GM21515 (cell line): ENCODE measurements at regions not wholly inside any gene's neighbourhood (a gene's known extent, or its start where the extent isn't known, plus 50 kb on each side); places are given as distances from the start of the nearest gene placed in this dataset.
"Not testable (repeated sequence)": the region's sequence is repeated elsewhere in the genome, so short reads cannot be mapped to it uniquely, and the experiment has no call there.

Source experiments
- ATAC-seq: cut with Tn5 transposase; IDR thresholded peaks from one replicate; pipeline ENCODE4 v1.9.1; 2021; ENCODE audit not compliant: unreplicated experiment

GRCh38 chr6:1230689-1231605 is 81.0 kb upstream of the FOXQ1 start:
- ATAC-seq, result no peak

GRCh38 chr6:1230281-1230680 is 81.6 kb upstream of the FOXQ1 start:
- ATAC-seq, result no peak

GRCh38 chr6:1229808-1230207 is 82.1 kb upstream of the FOXQ1 start:
- no peak for ATAC-seq

DNA sequence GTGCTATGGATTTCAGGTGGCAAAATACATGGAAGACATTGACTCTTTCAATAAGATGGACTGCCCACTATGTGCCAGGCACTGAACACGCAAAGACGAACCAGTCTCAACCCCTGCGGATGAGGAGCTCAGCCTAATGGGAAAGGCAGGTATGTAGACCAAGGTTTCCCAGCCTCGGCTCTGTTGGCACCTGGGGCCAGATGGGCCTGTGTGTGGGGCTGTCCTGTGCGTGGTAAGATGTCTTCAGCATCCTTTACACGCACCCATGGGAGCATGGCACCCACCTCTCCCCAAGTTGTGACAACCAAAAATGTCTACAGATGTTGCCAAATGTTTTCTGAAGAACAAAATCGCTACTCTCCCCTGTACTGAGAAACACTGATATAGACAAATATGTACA is 82.6 kb upstream of the FOXQ1 start:
- no peak for ATAC-seq

DNA sequence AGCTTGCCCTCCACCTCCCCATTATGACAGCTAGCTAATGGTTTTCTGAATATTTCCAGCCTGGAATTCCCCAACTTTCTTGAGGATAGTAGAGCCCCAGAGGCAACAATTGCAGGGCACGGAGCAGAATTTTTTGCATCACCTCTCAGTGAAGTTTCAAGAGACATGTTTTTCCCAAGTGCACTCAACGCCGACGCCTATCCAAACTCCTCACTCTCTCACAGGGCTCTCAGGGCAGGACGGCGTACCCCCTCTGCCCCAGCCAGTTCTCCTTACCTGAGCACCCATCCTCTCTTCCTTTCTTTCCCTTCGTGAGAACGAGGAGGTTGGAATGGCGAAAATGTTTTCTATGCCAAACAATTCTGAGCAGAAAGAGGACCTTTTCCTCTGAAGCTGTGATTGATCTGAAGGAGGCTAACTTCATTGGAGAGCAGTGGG is 83.1 kb upstream of the FOXQ1 start:
- ATAC-seq, result no peak

DNA sequence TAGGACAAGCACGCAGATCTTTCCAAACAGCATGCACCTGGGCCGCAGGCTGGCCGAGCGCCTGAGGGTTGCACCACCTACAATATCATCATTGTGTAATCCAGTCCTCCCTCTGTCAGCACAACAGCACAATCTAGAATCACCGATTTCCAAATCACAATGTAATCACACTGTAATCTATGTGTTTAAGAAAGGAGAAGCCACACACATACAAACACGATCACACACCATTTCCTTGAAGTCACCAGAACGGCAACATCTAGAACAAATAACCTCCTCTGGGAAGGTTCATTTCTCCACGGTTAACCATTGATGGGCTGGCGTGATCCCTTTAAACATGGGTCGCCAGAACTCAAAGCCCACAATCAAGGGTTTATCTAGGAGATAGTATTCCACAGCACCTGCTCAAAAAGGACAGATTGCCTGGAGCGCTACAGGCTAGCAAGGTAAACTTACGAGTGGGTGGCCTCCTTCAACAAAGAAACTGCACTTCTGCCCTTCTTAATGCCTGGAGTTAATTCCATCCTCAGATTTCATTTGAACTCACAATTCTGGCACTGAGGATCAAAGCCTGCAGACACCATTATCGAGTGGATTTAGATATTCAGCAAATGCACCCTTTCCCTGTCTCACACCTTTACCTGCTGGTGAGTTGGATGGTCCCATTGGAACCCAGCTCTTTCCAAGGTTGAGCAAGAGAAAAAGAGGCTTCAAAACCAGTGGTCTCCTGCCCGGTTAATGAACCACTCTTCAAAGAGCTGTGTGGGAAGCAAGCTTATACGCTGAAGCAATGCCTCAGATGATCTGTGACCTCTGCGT is 83.8 kb upstream of the FOXQ1 start:
- ATAC-seq, result no peak

DNA sequence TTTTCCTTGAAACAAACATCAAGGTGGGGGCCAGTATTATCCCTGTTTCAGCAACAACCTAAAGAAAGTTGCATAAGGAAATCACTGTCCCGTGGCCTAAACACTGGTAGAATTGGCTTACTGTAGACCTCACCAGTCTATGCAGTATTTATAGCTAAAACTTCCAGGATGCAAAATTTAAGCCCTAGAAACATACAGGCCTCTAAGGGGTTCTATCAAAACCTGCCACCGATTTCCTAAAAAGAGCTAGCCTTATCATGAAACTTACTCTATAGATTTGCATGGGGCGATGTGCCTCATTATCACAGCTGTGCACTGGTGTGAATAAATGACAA is 84.3 kb upstream of the FOXQ1 start:
- no peak for ATAC-seq

DNA sequence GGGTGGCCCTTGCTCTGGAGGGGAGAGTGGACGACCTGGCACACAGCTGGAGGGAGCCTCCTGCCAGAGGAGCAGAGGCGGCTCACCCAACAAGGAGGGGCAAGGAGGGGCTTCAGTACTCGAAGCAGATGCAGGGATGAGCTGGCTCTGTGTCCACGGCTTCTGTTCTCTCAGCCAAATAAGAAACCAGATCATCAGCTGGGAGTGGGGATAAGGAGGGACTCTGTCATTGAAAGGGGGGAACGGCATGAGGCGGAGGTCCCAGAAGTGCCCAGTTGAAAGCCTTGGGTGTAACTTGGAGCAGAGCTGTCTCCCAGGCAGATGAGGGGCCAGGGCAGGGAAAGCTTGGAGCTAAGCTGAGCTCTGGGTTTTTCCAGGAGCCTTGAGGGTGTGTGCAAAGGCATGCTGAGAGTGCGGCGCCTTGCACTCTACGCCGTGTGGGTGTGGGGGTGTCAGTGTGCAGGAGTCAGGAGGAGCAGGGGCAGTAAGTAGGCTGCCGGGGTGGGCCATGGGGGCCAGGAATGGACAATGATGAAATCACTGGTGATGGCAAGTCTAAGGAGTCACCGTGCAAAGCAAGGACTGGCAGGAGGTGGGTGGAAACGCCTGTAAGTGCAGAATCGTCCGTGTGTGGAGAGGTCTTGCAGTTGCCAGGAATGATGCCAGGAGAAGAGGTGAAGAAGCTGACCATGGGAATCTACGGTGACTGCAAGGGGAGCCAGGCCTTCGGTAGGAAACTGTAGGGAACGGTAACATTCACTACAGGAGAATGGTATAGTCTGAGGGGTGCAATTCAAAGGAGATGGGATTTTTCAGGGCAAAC is 85.4 kb upstream of the FOXQ1 start:
- ATAC-seq, result no peak

DNA sequence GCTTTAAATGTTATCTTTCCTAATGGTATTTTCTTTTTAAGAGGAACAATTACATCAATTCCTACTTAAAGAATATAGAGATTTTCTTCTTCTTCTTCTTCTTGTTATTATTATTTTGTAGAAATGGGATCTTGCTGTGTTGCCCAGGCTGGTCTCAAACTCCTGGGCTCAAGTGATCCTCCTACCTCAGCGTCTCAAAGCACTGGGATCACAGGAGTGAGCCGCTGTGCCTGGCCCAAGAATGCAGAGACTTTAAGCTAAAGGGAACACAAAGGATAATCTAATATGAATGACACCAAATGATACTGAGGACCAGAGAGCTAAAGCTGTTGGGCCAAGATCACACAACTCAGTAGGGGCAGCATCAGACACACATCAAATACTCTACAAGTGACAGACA is 87.4 kb upstream of the FOXQ1 start:
- ATAC-seq, result no peak

DNA sequence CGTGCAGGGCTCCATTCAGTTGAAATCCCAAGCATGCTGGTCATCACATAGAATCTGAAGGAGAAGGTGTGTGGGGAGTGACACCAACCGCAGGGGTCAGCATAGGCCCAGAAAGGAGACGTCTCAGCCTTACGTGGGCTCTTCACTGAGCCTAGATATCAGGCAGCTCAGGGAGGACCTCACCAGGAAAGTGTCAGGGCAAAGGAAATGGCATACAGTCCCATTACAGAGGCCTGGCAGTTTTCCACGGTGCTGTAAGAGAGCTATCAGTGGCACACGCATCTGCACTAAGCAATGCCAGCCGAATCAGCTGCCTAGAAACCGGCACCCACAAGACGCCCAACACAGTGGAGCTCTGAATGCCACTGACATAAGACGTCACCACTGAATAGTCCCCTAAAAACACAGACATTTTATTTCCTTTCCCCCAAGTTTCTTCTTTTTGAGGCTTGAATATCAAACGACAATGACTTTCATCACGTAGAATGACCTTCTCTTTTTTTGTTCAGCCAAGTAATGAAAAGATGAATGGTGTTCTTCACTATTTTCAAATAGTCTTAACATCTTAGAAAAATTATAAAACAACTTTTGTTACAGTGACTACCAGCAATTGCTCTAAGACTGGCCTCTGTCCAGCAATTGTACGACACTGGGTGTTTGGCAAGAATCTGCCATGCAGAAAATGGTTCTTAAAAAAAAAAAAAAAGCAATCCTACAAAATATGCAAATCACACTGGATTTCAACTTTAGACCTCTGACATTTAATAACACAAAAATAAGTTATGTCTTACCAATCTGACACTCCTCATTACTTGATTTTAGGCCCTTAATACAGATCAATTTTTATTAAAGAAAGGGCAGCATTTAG is 88.9 kb upstream of the FOXQ1 start:
- no peak for ATAC-seq

DNA sequence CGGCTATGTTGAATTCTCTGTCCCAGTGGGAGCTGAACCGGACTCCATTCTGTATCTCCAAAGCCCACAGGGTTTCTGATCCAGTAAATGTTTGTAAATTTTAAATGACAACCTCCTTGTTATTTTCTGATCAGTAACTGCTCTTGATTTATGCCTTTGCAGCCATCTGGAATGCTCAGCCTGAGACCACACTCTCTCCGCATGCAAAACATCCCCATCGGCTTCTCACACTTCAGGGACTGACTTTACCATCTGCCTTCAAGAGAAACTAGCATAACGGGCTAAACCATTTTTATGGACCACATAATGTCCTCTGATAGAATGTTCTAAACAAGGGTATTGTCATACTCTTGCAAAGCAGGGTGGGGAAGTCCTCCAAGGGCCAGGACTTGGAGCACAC is 94.5 kb upstream of the FOXQ1 start:
- no peak for ATAC-seq

DNA sequence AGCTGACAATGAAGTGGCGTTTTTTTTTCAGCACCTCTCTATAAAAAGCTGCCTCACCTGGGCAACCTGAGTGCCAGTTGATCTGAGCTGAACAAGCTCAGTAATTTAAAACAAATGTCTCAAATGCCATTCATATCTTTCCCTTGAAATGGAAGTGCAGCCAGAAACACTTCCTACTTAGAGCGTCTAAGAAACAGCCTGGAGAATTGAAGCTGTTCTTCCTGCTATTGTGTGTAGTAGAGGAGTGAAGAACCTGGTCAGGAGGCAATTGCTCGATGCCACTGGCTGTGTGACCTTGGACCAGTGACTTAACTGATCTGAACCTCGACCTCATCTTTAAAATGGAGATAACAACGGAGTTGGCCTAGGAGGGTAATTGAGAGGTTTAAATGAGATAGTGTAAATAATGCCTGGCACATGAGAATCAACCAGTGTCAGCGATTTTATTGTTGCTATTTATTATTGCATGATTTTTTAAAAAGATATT is 95.4 kb upstream of the FOXQ1 start:
- no peak for ATAC-seq

GRCh38 chr6:1215884-1216487 is 95.9 kb upstream of the FOXQ1 start:
- ATAC-seq, result no peak

- ATAC-seq, result no peak
These were observed 96.9 kb upstream of the FOXQ1 start for GRCh38 chr6:1215023-1215422.

- ATAC-seq, result no peak
These were observed 99.0 kb upstream of the FOXQ1 start for GRCh38 chr6:1212919-1213318.

DNA sequence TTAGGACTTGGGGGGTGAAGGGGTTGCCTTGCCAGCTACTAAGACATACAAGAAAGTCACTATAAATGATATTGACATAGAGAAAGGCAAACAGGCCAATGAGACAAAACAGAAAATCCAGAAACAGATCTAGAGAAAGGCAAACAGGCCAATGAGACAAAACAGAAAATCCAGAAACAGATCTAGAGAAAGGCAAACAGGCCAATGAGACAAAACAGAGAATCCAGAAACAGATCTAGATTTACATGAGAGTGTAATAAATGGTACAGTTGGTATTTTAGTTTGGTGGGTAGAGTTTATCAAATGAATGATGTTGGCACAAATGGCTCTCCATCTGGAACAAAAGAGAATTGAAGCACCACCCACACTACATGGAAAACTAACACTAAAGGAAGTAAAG is 99.8 kb upstream of the FOXQ1 start:
- not testable (repeated sequence) for ATAC-seq

DNA sequence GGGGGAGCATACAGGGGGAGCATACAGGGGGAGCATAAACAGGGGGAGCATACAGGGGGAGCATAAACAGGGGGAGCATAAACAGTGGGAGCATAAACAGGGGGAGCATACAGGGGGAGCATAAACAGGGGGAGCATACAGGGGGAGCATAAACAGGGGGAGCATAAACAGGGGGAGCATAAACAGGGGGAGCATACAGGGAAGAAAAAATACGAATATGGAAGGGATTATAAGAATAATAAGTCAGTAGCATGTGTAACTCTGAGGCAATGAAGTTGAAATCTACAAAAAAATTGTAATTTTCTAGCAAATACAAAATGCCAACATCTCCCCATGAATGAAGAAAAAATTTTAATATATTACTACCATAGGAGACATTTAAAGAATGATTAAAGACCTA is 101.3 kb upstream of the FOXQ1 start:
- ATAC-seq, result not testable (repeated sequence)

DNA sequence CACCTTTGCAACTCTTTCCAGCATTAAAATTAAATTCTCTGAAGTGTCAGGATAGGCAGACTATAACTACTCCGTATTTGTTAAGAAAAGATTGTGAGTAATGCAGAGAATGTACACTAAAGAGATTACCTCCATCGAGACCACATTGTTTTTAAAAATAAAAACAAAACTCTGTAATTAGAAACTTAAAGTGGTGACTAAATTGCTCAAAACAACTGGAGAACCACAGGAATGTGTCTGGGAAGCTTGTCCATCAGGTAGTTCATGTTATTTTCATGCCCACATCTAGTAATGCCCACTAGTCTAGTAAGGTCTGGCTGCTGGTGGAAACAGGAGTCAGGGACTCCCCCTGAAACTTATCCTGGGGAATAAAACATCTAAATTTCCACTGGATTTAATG is 103.0 kb upstream of the FOXQ1 start:
- ATAC-seq, result no peak

DNA sequence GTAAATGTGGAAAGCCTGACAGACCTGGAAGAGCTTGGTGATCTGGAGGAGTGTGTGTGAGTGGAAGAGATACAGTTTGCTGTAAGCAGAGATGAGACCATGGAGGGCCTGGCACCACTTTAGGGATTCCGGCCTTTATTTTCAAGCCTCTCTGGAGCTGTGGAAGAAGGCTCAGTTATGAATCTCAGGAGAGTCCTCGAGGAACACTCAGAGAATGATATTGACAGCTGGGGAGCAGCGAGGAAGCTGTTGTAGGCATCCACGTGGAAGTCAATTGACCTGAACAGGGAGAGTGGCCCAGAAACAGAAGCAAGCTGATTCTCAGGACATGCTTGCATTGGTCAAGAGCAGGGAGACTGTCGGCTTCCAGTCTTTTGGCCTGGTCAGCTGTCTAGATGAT is 108.4 kb upstream of the FOXQ1 start:
- no peak for ATAC-seq

DNA sequence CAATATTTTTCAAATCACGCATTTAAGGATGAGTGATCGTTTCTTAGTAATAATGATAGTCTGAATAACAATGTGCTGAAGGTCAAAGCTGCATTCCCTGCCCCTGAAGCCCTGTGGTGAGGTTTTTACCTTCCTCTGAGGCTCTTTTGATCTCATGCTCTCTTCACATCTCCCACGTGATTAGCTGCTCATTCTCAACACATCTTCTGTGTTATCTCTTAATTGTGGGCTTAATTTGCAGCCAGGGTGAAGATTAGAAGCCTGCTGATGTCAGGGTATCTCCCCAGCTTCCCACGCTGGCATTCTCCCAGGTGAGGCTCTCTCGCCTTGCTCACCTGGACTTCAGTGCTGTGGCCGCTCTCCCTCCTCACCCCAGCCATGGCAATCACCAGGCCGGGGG is 109.7 kb upstream of the FOXQ1 start:
- ATAC-seq, result no peak
